ENCODE measurements at regions not wholly inside any gene's neighbourhood (a gene's known extent, or its start where the extent isn't known, plus 50 kb on each side); places are given as distances from the start of the nearest gene placed in this dataset.

DNA sequence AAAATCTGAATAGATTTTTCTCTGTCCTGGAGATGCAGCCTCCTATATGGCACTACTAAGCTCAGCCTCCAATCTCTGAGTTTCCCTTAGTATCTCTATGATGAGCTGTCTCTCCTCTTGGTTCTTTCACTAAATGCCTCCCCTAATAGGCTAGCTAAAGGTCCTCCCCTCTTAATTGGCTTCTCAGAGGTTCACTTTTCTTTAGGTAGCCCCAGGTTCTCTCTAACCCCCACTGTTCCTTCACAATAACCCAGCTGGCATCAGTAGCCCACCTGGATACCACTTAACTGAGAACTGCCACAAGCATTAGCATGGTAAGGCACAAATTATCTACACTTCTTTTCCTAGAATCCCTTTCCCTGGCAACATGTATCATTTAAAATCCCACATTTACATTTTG is 523.2 kb downstream of the IGSF11 start:
- H3K4me1 ChIP-seq (ENCODE audit: control insufficient read depth, insufficient read depth, low read length) = no peaks in the 10 kb centered on the region
- no peak overlapping the region for H3K27ac Mint-ChIP-seq
- TF ChIP-seq, protein P1, sequence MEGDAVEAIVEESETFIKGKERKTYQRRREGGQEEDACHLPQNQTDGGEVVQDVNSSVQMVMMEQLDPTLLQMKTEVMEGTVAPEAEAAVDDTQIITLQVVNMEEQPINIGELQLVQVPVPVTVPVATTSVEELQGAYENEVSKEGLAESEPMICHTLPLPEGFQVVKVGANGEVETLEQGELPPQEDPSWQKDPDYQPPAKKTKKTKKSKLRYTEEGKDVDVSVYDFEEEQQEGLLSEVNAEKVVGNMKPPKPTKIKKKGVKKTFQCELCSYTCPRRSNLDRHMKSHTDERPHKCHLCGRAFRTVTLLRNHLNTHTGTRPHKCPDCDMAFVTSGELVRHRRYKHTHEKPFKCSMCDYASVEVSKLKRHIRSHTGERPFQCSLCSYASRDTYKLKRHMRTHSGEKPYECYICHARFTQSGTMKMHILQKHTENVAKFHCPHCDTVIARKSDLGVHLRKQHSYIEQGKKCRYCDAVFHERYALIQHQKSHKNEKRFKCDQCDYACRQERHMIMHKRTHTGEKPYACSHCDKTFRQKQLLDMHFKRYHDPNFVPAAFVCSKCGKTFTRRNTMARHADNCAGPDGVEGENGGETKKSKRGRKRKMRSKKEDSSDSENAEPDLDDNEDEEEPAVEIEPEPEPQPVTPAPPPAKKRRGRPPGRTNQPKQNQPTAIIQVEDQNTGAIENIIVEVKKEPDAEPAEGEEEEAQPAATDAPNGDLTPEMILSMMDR (conservative IDR thresholded peaks at IDR 0.05) = no peak
- no peak overlapping the region for H3K4me3 Mint-ChIP-seq
- no peaks in the 10 kb centered on the region for H3K27me3 ChIP-seq (ENCODE audit: control insufficient read depth, insufficient read depth, low read length, poor library complexity, severe bottlenecking)
- no peak for DNase-seq
- no peak overlapping the region for H3K4me3 ChIP-seq (ENCODE audit: low read length)
- H3K9me3 ChIP-seq (ENCODE audit: control insufficient read depth, low read length) = no peaks in the 10 kb centered on the region
- no peaks in the 10 kb centered on the region for H3K27me3 Mint-ChIP-seq (ENCODE audit: insufficient read depth)
- H3K9ac ChIP-seq (ENCODE audit: extremely low read depth, low read length, poor library complexity, severe bottlenecking) = no peak overlapping the region
- no peak overlapping the region for H3K27ac ChIP-seq (ENCODE audit: low read depth, low read length)
- H3K36me3 ChIP-seq (ENCODE audit: control insufficient read depth, insufficient read depth, low read length) = peaks cover 15% of the 10 kb centered on the region
- H3K9me3 Mint-ChIP-seq = no peaks in the 10 kb centered on the region
- no peaks in the 10 kb centered on the region for H3K4me1 Mint-ChIP-seq
- H3K36me3 Mint-ChIP-seq (ENCODE audit: low read depth) = no peaks in the 10 kb centered on the region

- Mint-ChIP-seq H3K4me1 (no peaks in the 10 kb centered on the region), H3K27me3 (ENCODE audit: insufficient read depth) (no peaks in the 10 kb centered on the region), H3K9me3 (no peaks in the 10 kb centered on the region), H3K36me3 (ENCODE audit: low read depth) (no peaks in the 10 kb centered on the region), H3K27ac (no peak overlapping the region), H3K4me3 (no peak overlapping the region)
- Histone ChIP-seq H3K9ac (ENCODE audit: extremely low read depth, low read length, poor library complexity, severe bottlenecking) (no peak overlapping the region), H3K27ac (ENCODE audit: low read depth, low read length) (no peak overlapping the region), H3K4me3 (ENCODE audit: low read length) (no peak overlapping the region), H3K36me3 (ENCODE audit: control insufficient read depth, insufficient read depth, low read length) (peaks cover 6% of the 10 kb centered on the region), H3K9me3 (ENCODE audit: control insufficient read depth, low read length) (peaks cover 4% of the 10 kb centered on the region), H3K4me1 (ENCODE audit: control insufficient read depth, insufficient read depth, low read length) (no peaks in the 10 kb centered on the region), H3K27me3 (ENCODE audit: control insufficient read depth, insufficient read depth, low read length, poor library complexity, severe bottlenecking) (no peaks in the 10 kb centered on the region)
- TF ChIP-seq, protein P1 (conservative IDR thresholded peaks at IDR 0.05) = no peak
- 98% methylated on average over 2 of the region's 2 CpGs; no CpG with 5 or more reads in 1 of the 2 experiments for WGBS, 2 experiments (ENCODE audit: insufficient coverage in 1 of 2, insufficient read length in 1 of 2)
- DNase-seq = no peak
Observed at GRCh38 chr3:118512301-118512700, 522.3 kb downstream of the IGSF11 start.

- no peaks in the 10 kb centered on the region for H3K27me3 ChIP-seq (ENCODE audit: control insufficient read depth, insufficient read depth, low read length, poor library complexity, severe bottlenecking)
- peaks cover 5% of the 10 kb centered on the region for H3K4me1 ChIP-seq (ENCODE audit: control insufficient read depth, insufficient read depth, low read length)
- no peaks in the 10 kb centered on the region for H3K9me3 ChIP-seq (ENCODE audit: control insufficient read depth, low read length)
- Mint-ChIP-seq H3K9me3 (peaks cover 5% of the 10 kb centered on the region), H3K4me3 (no peak overlapping the region), H3K4me1 (peaks cover 13% of the 10 kb centered on the region), H3K27me3 (ENCODE audit: insufficient read depth) (no peaks in the 10 kb centered on the region), H3K27ac (no peak overlapping the region), H3K36me3 (ENCODE audit: low read depth) (peaks cover 2% of the 10 kb centered on the region)
- 40 to 63% methylated on average over 2 to 3 of the region's 3 CpGs for WGBS, 2 experiments (ENCODE audit: insufficient coverage in 1 of 2, insufficient read length in 1 of 2)
- no peaks in the 10 kb centered on the region for H3K36me3 ChIP-seq (ENCODE audit: control insufficient read depth, insufficient read depth, low read length)
- TF ChIP-seq, protein P1 (conservative IDR thresholded peaks at IDR 0.05) = no peak
- no peak overlapping the region for H3K4me3 ChIP-seq (ENCODE audit: low read length)
- DNase-seq = no peak
- H3K9ac ChIP-seq (ENCODE audit: extremely low read depth, low read length, poor library complexity, severe bottlenecking) = no peak overlapping the region
- no peak overlapping the region for H3K27ac ChIP-seq (ENCODE audit: low read depth, low read length)
Observed at GRCh38 chr3:118525077-118525476, 509.6 kb downstream of the IGSF11 start.

Data from endodermal cell (in vitro differentiated cells).